ENCODE measurements at regions not wholly inside any gene's neighbourhood (a gene's known extent, or its start where the extent isn't known, plus 50 kb on each side); places are given as distances from the start of the nearest gene placed in this dataset.
A peak's percentile ranks its signal among the peaks of the same experiment; 100 is the strongest.

GRCh38 chr2:105574796-105575344, 169.8 kb upstream of the NCK2 start:
- Histone ChIP-seq H3K36me3 (no peaks in the 10 kb centered on the region), H3K4me1 (peaks cover 9 to 28% (median 24%) of the 10 kb centered on the region in 4 donors), H3K4me3 (no peak overlapping the region), H3K27me3 (no peaks in the 10 kb centered on the region), H3K9me3 (no peaks in the 10 kb centered on the region), H3K27ac (replicated peaks in 1 of 4) (peak overlapping the region in 1 of 4 donors; percentile 0)
- intact Hi-C loops (cut with DNase I) = loop anchor here (2.0 to 5.0 kb wide), 3 partner anchors 170 to 527 kb away; partner anchors contain the start of gene NCK2
- TF ChIP-seq POLR2AphosphoS5 (IDR thresholded peaks at IDR 0.05) = no peak
- no peak for TF ChIP-seq POLR2A (IDR thresholded peaks at IDR 0.05; ENCODE audit: low read depth)
- no peak for DNase-seq (ENCODE audit: extremely low spot score)
- 63% methylated on average over 2 of the region's 2 CpGs for WGBS

GRCh38 chr2:105573910-105574655, 170.6 kb upstream of the NCK2 start:
- H3K36me3 ChIP-seq = no peaks in the 10 kb centered on the region
- H3K27me3 ChIP-seq = no peaks in the 10 kb centered on the region
- no peak for DNase-seq (ENCODE audit: extremely low spot score)
- no peaks in the 10 kb centered on the region for H3K9me3 ChIP-seq
- H3K4me3 ChIP-seq = no peak overlapping the region
- intact Hi-C loops (cut with DNase I) = loop anchor here (2.0 kb wide), 1 partner anchor 171 kb away; the partner anchor contains the start of gene NCK2
- WGBS = 78% methylated on average over 8 of the region's 8 CpGs
- H3K4me1 ChIP-seq = peaks cover 9 to 28% (median 24%) of the 10 kb centered on the region in 4 donors
- H3K27ac ChIP-seq (replicated peaks in 1 of 4) = peak overlapping the region in 1 of 4 donors; percentile 34
- no peak for TF ChIP-seq POLR2A (IDR thresholded peaks at IDR 0.05; ENCODE audit: low read depth)
- no peak for TF ChIP-seq EP300 (IDR thresholded peaks at IDR 0.05)
- TF ChIP-seq CTCF (IDR thresholded peaks at IDR 0.05) = no peak
- no peak for TF ChIP-seq POLR2AphosphoS5 (IDR thresholded peaks at IDR 0.05)

GRCh38 chr2:105573490-105573889, 171.2 kb upstream of the NCK2 start:
- DNase-seq (ENCODE audit: extremely low spot score) = no peak
- TF ChIP-seq EP300 (IDR thresholded peaks at IDR 0.05) (no peak), CTCF (IDR thresholded peaks at IDR 0.05) (no peak), POLR2A (IDR thresholded peaks at IDR 0.05; ENCODE audit: low read depth) (no peak), POLR2AphosphoS5 (IDR thresholded peaks at IDR 0.05) (no peak)
- Histone ChIP-seq H3K4me3 (no peak overlapping the region), H3K36me3 (no peaks in the 10 kb centered on the region), H3K27me3 (no peaks in the 10 kb centered on the region), H3K27ac (replicated peaks in 1 of 4) (no peak overlapping the region), H3K9me3 (no peaks in the 10 kb centered on the region), H3K4me1 (peaks cover 9 to 28% (median 24%) of the 10 kb centered on the region in 4 donors)
- WGBS = 70% methylated on average over 5 of the region's 5 CpGs
- intact Hi-C loops (cut with DNase I) = no loop called here

GRCh38 chr2:105571445-105571987, 172.7 kb upstream of the FHL2 start:
- no peaks in the 10 kb centered on the region for H3K9me3 ChIP-seq
- peaks cover 5 to 37% (median 33%) of the 10 kb centered on the region in 4 donors for H3K4me1 ChIP-seq
- no peak for TF ChIP-seq EP300 (IDR thresholded peaks at IDR 0.05)
- TF ChIP-seq POLR2A (IDR thresholded peaks at IDR 0.05; ENCODE audit: low read depth) = no peak
- no peak for TF ChIP-seq CTCF (IDR thresholded peaks at IDR 0.05)
- TF ChIP-seq POLR2AphosphoS5 (IDR thresholded peaks at IDR 0.05) = no peak
- no peaks in the 10 kb centered on the region for H3K36me3 ChIP-seq
- no peak for DNase-seq (ENCODE audit: extremely low spot score)
- intact Hi-C loops (cut with DNase I) = no loop called here
- peaks cover 0 to 3% (median 0%) of the 10 kb centered on the region in 4 donors for H3K27me3 ChIP-seq
- 80% methylated on average over 8 of the region's 9 CpGs for WGBS
- H3K27ac ChIP-seq (replicated peaks in 1 of 4) = peak overlapping the region in 1 of 4 donors; percentile 25
- H3K4me3 ChIP-seq = no peak overlapping the region

- no peak overlapping the region for H3K27ac ChIP-seq (replicated peaks in 1 of 4)
- WGBS = 97% methylated on average over 4 of the region's 4 CpGs
- H3K4me1 ChIP-seq = peaks cover 0 to 29% (median 25%) of the 10 kb centered on the region in 4 donors
- TF ChIP-seq CTCF (IDR thresholded peaks at IDR 0.05) (no peak), POLR2A (IDR thresholded peaks at IDR 0.05; ENCODE audit: low read depth) (no peak), POLR2AphosphoS5 (IDR thresholded peaks at IDR 0.05) (no peak), EP300 (IDR thresholded peaks at IDR 0.05) (no peak)
- no peak overlapping the region for H3K4me3 ChIP-seq
- peaks cover 0 to 3% (median 0%) of the 10 kb centered on the region in 4 donors for H3K27me3 ChIP-seq
- no peaks in the 10 kb centered on the region for H3K9me3 ChIP-seq
- no peaks in the 10 kb centered on the region for H3K36me3 ChIP-seq
- no peak for DNase-seq (ENCODE audit: extremely low spot score)
- intact Hi-C loops (cut with DNase I) = no loop called here
These were observed 171.9 kb upstream of the FHL2 start for GRCh38 chr2:105570757-105571156.

Measured in esophagus muscularis mucosa (tissue), 4 donors.